OCI-LY7 (cell line): ENCODE measurements at regions not wholly inside any gene's neighbourhood (a gene's known extent, or its start where the extent isn't known, plus 50 kb on each side); places are given as distances from the start of the nearest gene placed in this dataset.

ENCODE experiments used
- BruUV-seq: library from RNA; stranded (reverse); fragments of 400-500 nt; replicated peaks from 2 replicates; lab custom pipeline; 2021; lab: Mats Ljungman, UMichigan
- CTCF ChIA-PET: fragments of 300-600 bp; sonication (Branson Sonifier 250); formaldehyde crosslinking; loops from one replicate; lab custom pipeline; 2022; ENCODE audit warnings: antibody characterized with exemption; ENCODE audit not compliant: unreplicated experiment; lab: Charles Lee
- POLR2A ChIA-PET: fragments of 300-600 bp; sonication (Branson Sonifier 250); formaldehyde crosslinking; loops from one replicate; lab custom pipeline; 2022; ENCODE audit warnings: antibody characterized with exemption; lab: Charles Lee
- DNase-seq: peaks from one replicate; pipeline ENCODE4 v3.0.0-alpha.2; 2015; ENCODE audit warnings: low spot score
- H2AFZ ChIP-seq: fragments of 200-600 bp; sonication (generic), shearing (Covaris generic); 2 replicates; pipeline ENCODE4 v1.6.1; 2014; ENCODE audit warnings: mild to moderate bottlenecking, antibody characterized with exemption, low read length, moderate library complexity
- H3K27ac ChIP-seq: fragments of 200-600 bp; sonication (generic); 2 replicates; pipeline ENCODE4 v1.5.1; 2014; ENCODE audit warnings: mixed run types, low read depth, mild to moderate bottlenecking, moderate library complexity, low read length, inconsistent platforms; ENCODE audit not compliant: poor library complexity, severe bottlenecking
- H3K36me3 ChIP-seq: fragments of 200-600 bp; sonication (generic); 2 replicates; pipeline ENCODE4 v1.6.1; 2014; ENCODE audit warnings: mild to moderate bottlenecking, antibody characterized with exemption, low read length, moderate library complexity, mixed read lengths; ENCODE audit not compliant: insufficient read depth
- H3K4me1 ChIP-seq: fragments of 200-600 bp; sonication (generic); 2 replicates; pipeline ENCODE4 v1.5.1; 2014; ENCODE audit warnings: mild to moderate bottlenecking, low read length; ENCODE audit not compliant: insufficient read depth, poor library complexity, severe bottlenecking
- H3K4me2 ChIP-seq: fragments of 200-600 bp; sonication (generic); 2 replicates; pipeline ENCODE4 v1.6.1; 2014; ENCODE audit warnings: mild to moderate bottlenecking, low read length
- H3K4me3 ChIP-seq: fragments of 200-600 bp; sonication (generic); 2 replicates; pipeline ENCODE4 v1.5.1; 2014; ENCODE audit warnings: mild to moderate bottlenecking, low read depth, low read length; ENCODE audit not compliant: poor library complexity, severe bottlenecking
- H3K79me2 ChIP-seq: fragments of 200-600 bp; sonication (generic); 2 replicates; pipeline ENCODE4 v1.6.1; 2016; ENCODE audit warnings: low read depth, mild to moderate bottlenecking, low read length, moderate library complexity, mixed read lengths; ENCODE audit not compliant: insufficient read depth
- H3K9me2 ChIP-seq: fragments of 200-600 bp; sonication (generic); 2 replicates; pipeline ENCODE4 v1.6.1; 2016; ENCODE audit warnings: mild to moderate bottlenecking, low read length, mixed read lengths; ENCODE audit not compliant: insufficient read depth
- H3K9me3 ChIP-seq: fragments of 200-600 bp; sonication (generic); 2 replicates; pipeline ENCODE4 v1.6.1; 2014; ENCODE audit warnings: mild to moderate bottlenecking, mixed run types, low read length, mixed read lengths
- H4K20me1 ChIP-seq: fragments of 200-600 bp; sonication (generic); 2 replicates; pipeline ENCODE4 v1.6.1; 2014; ENCODE audit warnings: mild to moderate bottlenecking, antibody characterized with exemption, low read length, moderate library complexity, mixed read lengths; ENCODE audit not compliant: insufficient read depth
- CTCF ChIP-seq: fragments of 200-600 bp; sonication (generic); conservative IDR thresholded peaks from 2 replicates; pipeline ENCODE4 v1.5.1; 2014; ENCODE audit warnings: mild to moderate bottlenecking, antibody characterized with exemption, low read length, moderate library complexity, mixed read lengths
- EZH2phosphoT487 ChIP-seq: fragments of 200-600 bp; sonication (generic); IDR thresholded peaks from 2 replicates; pipeline ENCODE4 v1.6.1; 2018; ENCODE audit warnings: low read depth, borderline replicate concordance, mild to moderate bottlenecking, mixed run types, antibody characterized with exemption, low read length, moderate library complexity, mixed read lengths
- intact Hi-C: fragments of 100-400 bp; cut with micrococcal nuclease; formaldehyde crosslinking; loops from one replicate; pipeline ENCODE4 v1.10.0; 2022; ENCODE audit not compliant: unreplicated experiment

GRCh38 chr19:56894626-56895025 lies 54.1 kb upstream of the PEG3 start:
- Histone ChIP-seq H3K9me3 (no peaks in the 10 kb centered on the region; the same call in 1 of the 2 replicates), H3K79me2 (no peaks in the 10 kb centered on the region), H3K36me3 (no peaks in the 10 kb centered on the region), H3K9me2 (no peaks in the 10 kb centered on the region), H3K4me3 (no peak overlapping the region), H3K4me2 (no peak overlapping the region), H4K20me1 (no peaks in the 10 kb centered on the region), H3K27ac (no peak overlapping the region), H2AFZ (no peak overlapping the region), H3K4me1 (no peaks in the 10 kb centered on the region)
- CTCF ChIA-PET, result interaction anchor here (0.6 kb wide), 1 partner anchor 714 kb away, joined by 4 read pairs; no protein-coding TSS in a partner anchor
- no TSS peak for BruUV-seq
- no peak for DNase-seq
- no peak for TF ChIP-seq EZH2phosphoT487
- no peak for TF ChIP-seq CTCF
- POLR2A ChIA-PET, result no interaction called here
- intact Hi-C loops, result no loop called here

- no peaks in the 10 kb centered on the region for H3K9me2 ChIP-seq
- no peaks in the 10 kb centered on the region for H3K36me3 ChIP-seq
- no peaks in the 10 kb centered on the region for H4K20me1 ChIP-seq
- no peak overlapping the region for H3K4me3 ChIP-seq
- H3K4me2 ChIP-seq, result no peak overlapping the region
- intact Hi-C loops, result no loop called here
- TF ChIP-seq EZH2phosphoT487 (no peak), CTCF (no peak)
- H3K27ac ChIP-seq, result no peak overlapping the region
- H2AFZ ChIP-seq, result no peak overlapping the region
- no TSS peak for BruUV-seq
- CTCF ChIA-PET, result no interaction called here
- DNase-seq, result no peak
- H3K79me2 ChIP-seq, result no peaks in the 10 kb centered on the region
- POLR2A ChIA-PET, result no interaction called here
- H3K9me3 ChIP-seq, result no peaks in the 10 kb centered on the region
- no peaks in the 10 kb centered on the region for H3K4me1 ChIP-seq
Observed at GRCh38 chr19:56896095-56896494, 55.6 kb upstream of the PEG3 start.

GRCh38 chr19:56899943-56900342 lies 59.4 kb upstream of the PEG3 start:
- H4K20me1 ChIP-seq, result no peaks in the 10 kb centered on the region
- no peak overlapping the region for H2AFZ ChIP-seq
- ChIA-PET POLR2A (no interaction called here), CTCF (no interaction called here)
- no peaks in the 10 kb centered on the region for H3K4me1 ChIP-seq
- no peaks in the 10 kb centered on the region for H3K9me2 ChIP-seq
- H3K4me2 ChIP-seq, result no peak overlapping the region
- no peaks in the 10 kb centered on the region for H3K79me2 ChIP-seq
- no peak overlapping the region for H3K4me3 ChIP-seq
- TF ChIP-seq EZH2phosphoT487 (no peak), CTCF (no peak)
- intact Hi-C loops, result no loop called here
- no peaks in the 10 kb centered on the region for H3K36me3 ChIP-seq
- no peak overlapping the region for H3K27ac ChIP-seq
- H3K9me3 ChIP-seq, result no peaks in the 10 kb centered on the region
- no peak for DNase-seq
- BruUV-seq, result no TSS peak
